ENCODE measurements at regions not wholly inside any gene's neighbourhood (a gene's known extent, or its start where the extent isn't known, plus 50 kb on each side); places are given as distances from the start of the nearest gene placed in this dataset.

GRCh38 chr10:88154596-88155250, 291.3 kb downstream of the PTEN start:
- TF ChIP-seq EZH2 (IDR thresholded peaks at IDR 0.05; ENCODE audit: borderline replicate concordance, low read depth, low read length, poor library complexity, severe bottlenecking): no peak
- TF ChIP-seq, protein P1, sequence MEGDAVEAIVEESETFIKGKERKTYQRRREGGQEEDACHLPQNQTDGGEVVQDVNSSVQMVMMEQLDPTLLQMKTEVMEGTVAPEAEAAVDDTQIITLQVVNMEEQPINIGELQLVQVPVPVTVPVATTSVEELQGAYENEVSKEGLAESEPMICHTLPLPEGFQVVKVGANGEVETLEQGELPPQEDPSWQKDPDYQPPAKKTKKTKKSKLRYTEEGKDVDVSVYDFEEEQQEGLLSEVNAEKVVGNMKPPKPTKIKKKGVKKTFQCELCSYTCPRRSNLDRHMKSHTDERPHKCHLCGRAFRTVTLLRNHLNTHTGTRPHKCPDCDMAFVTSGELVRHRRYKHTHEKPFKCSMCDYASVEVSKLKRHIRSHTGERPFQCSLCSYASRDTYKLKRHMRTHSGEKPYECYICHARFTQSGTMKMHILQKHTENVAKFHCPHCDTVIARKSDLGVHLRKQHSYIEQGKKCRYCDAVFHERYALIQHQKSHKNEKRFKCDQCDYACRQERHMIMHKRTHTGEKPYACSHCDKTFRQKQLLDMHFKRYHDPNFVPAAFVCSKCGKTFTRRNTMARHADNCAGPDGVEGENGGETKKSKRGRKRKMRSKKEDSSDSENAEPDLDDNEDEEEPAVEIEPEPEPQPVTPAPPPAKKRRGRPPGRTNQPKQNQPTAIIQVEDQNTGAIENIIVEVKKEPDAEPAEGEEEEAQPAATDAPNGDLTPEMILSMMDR (conservative IDR thresholded peaks at IDR 0.05; ENCODE audit: low read depth, low read length): no peak
- POLR2A ChIA-PET (ENCODE audit: low non-redundant PET): no interaction called here
- H3K27me3 ChIP-seq (replicated peaks; ENCODE audit: insufficient read depth, low read depth, low read length, poor library complexity): no peaks in the 10 kb centered on the region
- intact Hi-C loops (cut with micrococcal nuclease; ENCODE audit: unreplicated experiment): no loop called here
- CTCF ChIA-PET: no interaction called here
- H3K4me1 ChIP-seq (ENCODE audit: insufficient read depth, low read length, poor library complexity, severe bottlenecking): no peaks in the 10 kb centered on the region
- DNase-seq (ENCODE audit: low spot score): no peak
- H3K36me3 ChIP-seq (ENCODE audit: insufficient read depth, low read length, poor library complexity, severe bottlenecking): no peaks in the 10 kb centered on the region
- H3K9me3 ChIP-seq (ENCODE audit: low read depth, low read length, poor library complexity, severe bottlenecking): no peaks in the 10 kb centered on the region
- H3K27ac ChIP-seq (ENCODE audit: low read depth, low read length, poor library complexity, severe bottlenecking): no peak overlapping the region
- H3K4me3 ChIP-seq (ENCODE audit: low read depth, low read length, poor library complexity, severe bottlenecking): no peak overlapping the region
- no TSS peak for BruUV-seq (replicated peaks)

GRCh38 chr10:88156341-88156740, 292.9 kb downstream of the PTEN start:
- Histone ChIP-seq H3K4me3 (ENCODE audit: low read depth, low read length, poor library complexity, severe bottlenecking) (no peak overlapping the region), H3K27ac (ENCODE audit: low read depth, low read length, poor library complexity, severe bottlenecking) (no peak overlapping the region), H3K27me3 (replicated peaks; ENCODE audit: insufficient read depth, low read depth, low read length, poor library complexity) (no peaks in the 10 kb centered on the region), H3K4me1 (ENCODE audit: insufficient read depth, low read length, poor library complexity, severe bottlenecking) (no peaks in the 10 kb centered on the region), H3K9me3 (ENCODE audit: low read depth, low read length, poor library complexity, severe bottlenecking) (no peaks in the 10 kb centered on the region), H3K36me3 (ENCODE audit: insufficient read depth, low read length, poor library complexity, severe bottlenecking) (no peaks in the 10 kb centered on the region)
- TF ChIP-seq, protein P1 (conservative IDR thresholded peaks at IDR 0.05; ENCODE audit: low read depth, low read length): no peak
- TF ChIP-seq EZH2 (IDR thresholded peaks at IDR 0.05; ENCODE audit: borderline replicate concordance, low read depth, low read length, poor library complexity, severe bottlenecking): no peak
- DNase-seq (ENCODE audit: low spot score): no peak
- ChIA-PET POLR2A (ENCODE audit: low non-redundant PET) (no interaction called here), CTCF (no interaction called here)
- intact Hi-C loops (cut with micrococcal nuclease; ENCODE audit: unreplicated experiment): no loop called here
- no TSS peak for BruUV-seq (replicated peaks)

GRCh38 chr10:88157981-88158465, 294.6 kb downstream of the PTEN start:
- TF ChIP-seq EZH2 (IDR thresholded peaks at IDR 0.05; ENCODE audit: borderline replicate concordance, low read depth, low read length, poor library complexity, severe bottlenecking): no peak
- TF ChIP-seq, protein P1 (conservative IDR thresholded peaks at IDR 0.05; ENCODE audit: low read depth, low read length): no peak
- Histone ChIP-seq H3K36me3 (ENCODE audit: insufficient read depth, low read length, poor library complexity, severe bottlenecking) (no peaks in the 10 kb centered on the region), H3K4me3 (ENCODE audit: low read depth, low read length, poor library complexity, severe bottlenecking) (no peak overlapping the region), H3K9me3 (ENCODE audit: low read depth, low read length, poor library complexity, severe bottlenecking) (no peaks in the 10 kb centered on the region), H3K27ac (ENCODE audit: low read depth, low read length, poor library complexity, severe bottlenecking) (no peak overlapping the region), H3K4me1 (ENCODE audit: insufficient read depth, low read length, poor library complexity, severe bottlenecking) (no peaks in the 10 kb centered on the region), H3K27me3 (replicated peaks; ENCODE audit: insufficient read depth, low read depth, low read length, poor library complexity) (no peaks in the 10 kb centered on the region)
- ChIA-PET CTCF (no interaction called here), POLR2A (ENCODE audit: low non-redundant PET) (no interaction called here)
- intact Hi-C loops (cut with micrococcal nuclease; ENCODE audit: unreplicated experiment): no loop called here
- BruUV-seq (replicated peaks): no TSS peak
- DNase-seq (ENCODE audit: low spot score): no peak

Data from A673 (cell line).